ENCODE measurements at regions not wholly inside any gene's neighbourhood (a gene's known extent, or its start where the extent isn't known, plus 50 kb on each side); places are given as distances from the start of the nearest gene placed in this dataset.

GRCh38 chr5:2981652-2982051, 230.2 kb upstream of the IRX2 start:
- no peak overlapping the region for H3K27ac ChIP-seq
- H3K9me3 ChIP-seq, result no peaks in the 10 kb centered on the region
- H3K36me3 ChIP-seq, result no peaks in the 10 kb centered on the region
- H3K27me3 ChIP-seq, result no peaks in the 10 kb centered on the region
- intact Hi-C loops (cut with DNase I), result no loop called here
- DNase-seq (ENCODE audit: low spot score in 2 of 2), result no peak
- TF ChIP-seq, protein P1, sequence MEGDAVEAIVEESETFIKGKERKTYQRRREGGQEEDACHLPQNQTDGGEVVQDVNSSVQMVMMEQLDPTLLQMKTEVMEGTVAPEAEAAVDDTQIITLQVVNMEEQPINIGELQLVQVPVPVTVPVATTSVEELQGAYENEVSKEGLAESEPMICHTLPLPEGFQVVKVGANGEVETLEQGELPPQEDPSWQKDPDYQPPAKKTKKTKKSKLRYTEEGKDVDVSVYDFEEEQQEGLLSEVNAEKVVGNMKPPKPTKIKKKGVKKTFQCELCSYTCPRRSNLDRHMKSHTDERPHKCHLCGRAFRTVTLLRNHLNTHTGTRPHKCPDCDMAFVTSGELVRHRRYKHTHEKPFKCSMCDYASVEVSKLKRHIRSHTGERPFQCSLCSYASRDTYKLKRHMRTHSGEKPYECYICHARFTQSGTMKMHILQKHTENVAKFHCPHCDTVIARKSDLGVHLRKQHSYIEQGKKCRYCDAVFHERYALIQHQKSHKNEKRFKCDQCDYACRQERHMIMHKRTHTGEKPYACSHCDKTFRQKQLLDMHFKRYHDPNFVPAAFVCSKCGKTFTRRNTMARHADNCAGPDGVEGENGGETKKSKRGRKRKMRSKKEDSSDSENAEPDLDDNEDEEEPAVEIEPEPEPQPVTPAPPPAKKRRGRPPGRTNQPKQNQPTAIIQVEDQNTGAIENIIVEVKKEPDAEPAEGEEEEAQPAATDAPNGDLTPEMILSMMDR (IDR thresholded peaks at IDR 0.05), result no peak
- H3K4me3 ChIP-seq, result no peak overlapping the region
- no peaks in the 10 kb centered on the region for H3K4me1 ChIP-seq

GRCh38 chr5:2981035-2981434, 229.6 kb upstream of the IRX2 start:
- DNase-seq (ENCODE audit: low spot score in 2 of 2), result no peak
- intact Hi-C loops (cut with DNase I), result no loop called here

GRCh38 chr5:2960294-2960693, 208.8 kb upstream of the IRX2 start:
- intact Hi-C loops (cut with DNase I), result no loop called here
- Histone ChIP-seq H3K4me3 (no peak overlapping the region), H3K4me1 (no peaks in the 10 kb centered on the region), H3K9me3 (no peaks in the 10 kb centered on the region), H3K27me3 (no peaks in the 10 kb centered on the region), H3K36me3 (no peaks in the 10 kb centered on the region), H3K27ac (no peak overlapping the region)
- TF ChIP-seq, protein P1 (IDR thresholded peaks at IDR 0.05), result no peak
- DNase-seq (ENCODE audit: low spot score in 2 of 2), result no peak

More at GRCh38 chr5:2981035-2981434, 229.6 kb upstream of the IRX2 start:
- no peaks in the 10 kb centered on the region for H3K36me3 ChIP-seq
- H3K4me3 ChIP-seq, result no peak overlapping the region
- H3K4me1 ChIP-seq, result no peaks in the 10 kb centered on the region
- H3K27me3 ChIP-seq, result no peaks in the 10 kb centered on the region
- no peak overlapping the region for H3K27ac ChIP-seq
- no peaks in the 10 kb centered on the region for H3K9me3 ChIP-seq
- TF ChIP-seq, protein P1 (IDR thresholded peaks at IDR 0.05), result no peak

GRCh38 chr5:2958976-2959375, 207.5 kb upstream of the IRX2 start:
- Histone ChIP-seq H3K27me3 (no peaks in the 10 kb centered on the region), H3K27ac (no peak overlapping the region), H3K9me3 (no peaks in the 10 kb centered on the region), H3K36me3 (no peaks in the 10 kb centered on the region), H3K4me1 (no peaks in the 10 kb centered on the region), H3K4me3 (no peak overlapping the region)
- no peak for DNase-seq (ENCODE audit: low spot score in 2 of 2)
- TF ChIP-seq, protein P1 (IDR thresholded peaks at IDR 0.05), result no peak
- intact Hi-C loops (cut with DNase I), result no loop called here

- no peak for DNase-seq (ENCODE audit: low spot score in 2 of 2)
- Histone ChIP-seq H3K4me1 (no peaks in the 10 kb centered on the region), H3K9me3 (no peaks in the 10 kb centered on the region), H3K4me3 (no peak overlapping the region), H3K36me3 (no peaks in the 10 kb centered on the region), H3K27me3 (no peaks in the 10 kb centered on the region), H3K27ac (no peak overlapping the region)
- intact Hi-C loops (cut with DNase I), result loop anchor here (5.0 kb wide), 1 partner anchor 1693 kb away; no protein-coding TSS in a partner anchor
- TF ChIP-seq, protein P1 (IDR thresholded peaks at IDR 0.05), result no peak
Measured at GRCh38 chr5:2948875-2949274, 197.4 kb upstream of the IRX2 start.

DNA sequence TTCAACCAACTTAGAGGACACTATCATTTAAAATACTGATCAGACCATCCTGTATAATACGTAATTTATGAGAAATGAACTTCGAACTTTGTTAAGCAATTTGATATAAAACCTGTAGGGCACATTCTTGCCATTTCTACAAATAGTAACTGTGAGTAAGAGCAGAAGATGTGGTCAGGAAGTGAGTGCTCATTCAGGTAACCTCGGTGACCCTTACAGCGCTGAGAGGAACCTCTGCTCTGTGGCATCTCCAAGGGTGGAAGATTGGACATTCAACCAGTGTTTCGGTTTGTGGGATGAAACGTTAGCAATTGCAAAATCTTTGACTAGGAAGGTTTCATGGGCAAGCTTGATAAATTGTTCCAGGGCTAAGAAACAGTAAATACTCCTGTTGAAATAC, 194.8 kb upstream of the IRX2 start:
- intact Hi-C loops (cut with DNase I), result loop anchor here (5.0 kb wide), 1 partner anchor 1696 kb away; no protein-coding TSS in a partner anchor
- Histone ChIP-seq H3K4me1 (no peaks in the 10 kb centered on the region), H3K9me3 (no peaks in the 10 kb centered on the region), H3K4me3 (no peak overlapping the region), H3K27me3 (no peaks in the 10 kb centered on the region), H3K36me3 (no peaks in the 10 kb centered on the region), H3K27ac (no peak overlapping the region)
- TF ChIP-seq, protein P1 (IDR thresholded peaks at IDR 0.05), result no peak
- no peak for DNase-seq (ENCODE audit: low spot score in 2 of 2)

All from ascending aorta (tissue), 2 donors.